ENCODE measurements at regions not wholly inside any gene's neighbourhood (a gene's known extent, or its start where the extent isn't known, plus 50 kb on each side); places are given as distances from the start of the nearest gene placed in this dataset.

DNA sequence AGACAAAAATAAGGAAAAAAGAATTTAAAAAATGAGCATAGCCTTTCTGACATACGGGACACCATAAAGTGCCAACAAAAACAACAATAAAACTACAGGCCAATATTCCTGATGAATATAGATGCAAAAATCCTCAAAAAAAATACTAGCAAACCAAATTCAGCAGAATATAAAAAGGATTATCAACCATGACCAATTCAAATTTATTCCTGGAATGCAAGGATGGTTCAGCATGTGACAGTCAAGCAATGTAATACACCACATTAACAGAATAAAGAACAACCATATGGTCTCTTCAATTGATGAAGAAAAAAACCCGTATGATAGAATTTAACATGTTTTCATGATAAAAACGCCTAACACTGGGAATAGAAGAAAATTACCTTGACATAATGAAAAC is 341.7 kb downstream of the PYDC2 start:
- no peak for DNase-seq (ENCODE audit: low read depth)
- H3K4me3 ChIP-seq (ENCODE audit: low read depth, low read length): no peak overlapping the region
- TF ChIP-seq, protein P1, sequence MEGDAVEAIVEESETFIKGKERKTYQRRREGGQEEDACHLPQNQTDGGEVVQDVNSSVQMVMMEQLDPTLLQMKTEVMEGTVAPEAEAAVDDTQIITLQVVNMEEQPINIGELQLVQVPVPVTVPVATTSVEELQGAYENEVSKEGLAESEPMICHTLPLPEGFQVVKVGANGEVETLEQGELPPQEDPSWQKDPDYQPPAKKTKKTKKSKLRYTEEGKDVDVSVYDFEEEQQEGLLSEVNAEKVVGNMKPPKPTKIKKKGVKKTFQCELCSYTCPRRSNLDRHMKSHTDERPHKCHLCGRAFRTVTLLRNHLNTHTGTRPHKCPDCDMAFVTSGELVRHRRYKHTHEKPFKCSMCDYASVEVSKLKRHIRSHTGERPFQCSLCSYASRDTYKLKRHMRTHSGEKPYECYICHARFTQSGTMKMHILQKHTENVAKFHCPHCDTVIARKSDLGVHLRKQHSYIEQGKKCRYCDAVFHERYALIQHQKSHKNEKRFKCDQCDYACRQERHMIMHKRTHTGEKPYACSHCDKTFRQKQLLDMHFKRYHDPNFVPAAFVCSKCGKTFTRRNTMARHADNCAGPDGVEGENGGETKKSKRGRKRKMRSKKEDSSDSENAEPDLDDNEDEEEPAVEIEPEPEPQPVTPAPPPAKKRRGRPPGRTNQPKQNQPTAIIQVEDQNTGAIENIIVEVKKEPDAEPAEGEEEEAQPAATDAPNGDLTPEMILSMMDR (IDR thresholded peaks at IDR 0.05; ENCODE audit: insufficient read depth, low read depth, low read length, missing control alignments): no peak

DNA sequence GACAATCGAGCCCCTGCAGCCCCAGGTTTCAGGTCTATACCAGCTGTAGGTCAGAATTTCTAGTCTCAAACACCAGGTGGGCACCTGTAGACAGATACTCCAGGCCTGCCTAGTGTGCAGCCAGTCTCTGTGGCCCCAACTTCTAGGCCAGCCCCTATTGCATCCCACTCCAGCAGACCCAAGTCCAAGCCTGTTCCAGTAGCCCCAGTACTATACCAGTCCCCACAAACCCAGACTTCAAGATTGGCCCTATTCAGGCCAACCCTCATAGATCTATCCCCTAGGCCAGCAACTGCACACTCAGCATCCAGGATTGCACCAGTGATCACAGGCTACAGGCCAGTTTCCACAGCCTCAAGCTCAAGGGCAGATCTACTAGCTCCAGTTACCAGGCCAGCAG is 344.0 kb downstream of the PYDC2 start:
- TF ChIP-seq, protein P1 (IDR thresholded peaks at IDR 0.05; ENCODE audit: insufficient read depth, low read depth, low read length, missing control alignments): no peak
- no peak for DNase-seq (ENCODE audit: low read depth)
- H3K4me3 ChIP-seq (ENCODE audit: low read depth, low read length): no peak overlapping the region

DNA sequence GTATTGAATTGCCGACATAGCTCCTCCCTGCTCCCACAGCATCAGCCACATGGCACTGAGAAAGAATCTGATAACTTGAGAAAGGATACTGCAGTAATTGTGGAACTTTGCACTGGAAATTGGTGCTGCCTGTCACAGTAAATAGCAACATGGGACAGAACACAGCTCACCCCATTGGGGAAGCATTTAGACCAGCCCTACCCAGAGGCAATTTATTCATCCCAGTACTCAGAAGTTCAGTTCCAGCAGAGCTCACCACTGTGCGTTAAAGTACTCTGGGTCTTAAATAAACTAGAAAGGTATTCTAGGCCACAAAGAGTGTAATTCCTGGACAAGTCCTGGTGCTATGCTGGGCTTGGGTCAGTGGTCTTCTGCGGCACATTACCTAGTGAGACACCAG is 347.1 kb downstream of the PYDC2 start:
- H3K4me3 ChIP-seq (ENCODE audit: low read depth, low read length): no peak overlapping the region
- DNase-seq (ENCODE audit: low read depth): no peak
- TF ChIP-seq, protein P1 (IDR thresholded peaks at IDR 0.05; ENCODE audit: insufficient read depth, low read depth, low read length, missing control alignments): no peak

DNA sequence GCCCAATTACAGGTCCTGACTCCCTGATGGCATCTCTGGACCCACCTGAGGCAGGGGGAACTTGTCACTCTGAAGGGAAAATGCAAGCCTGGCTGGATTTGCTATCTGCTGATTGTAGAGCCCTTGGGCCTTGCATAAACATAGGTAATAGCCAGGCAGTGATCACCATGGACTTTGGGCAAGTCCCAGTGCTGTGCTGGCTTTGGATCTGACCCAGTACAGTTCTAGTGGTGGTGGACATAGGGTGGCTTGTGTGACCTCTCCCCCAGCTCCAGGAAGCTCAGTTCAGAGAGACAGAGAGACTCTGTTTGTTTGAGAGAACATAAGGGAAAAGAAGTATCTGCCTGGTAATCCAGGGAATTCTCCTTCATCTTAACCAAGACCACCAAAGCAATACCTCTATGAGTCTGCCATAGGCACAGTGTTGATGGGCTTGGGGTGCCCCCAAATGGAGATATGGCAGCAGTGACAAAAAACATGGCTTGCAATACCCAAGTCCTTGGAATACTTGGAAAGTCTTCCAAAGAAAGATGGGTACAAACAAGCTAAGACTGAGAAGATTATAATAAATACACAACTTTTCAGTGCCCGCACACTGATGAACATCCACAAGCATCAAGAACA is 348.5 kb downstream of the PYDC2 start:
- DNase-seq (ENCODE audit: low read depth): no peak
- H3K4me3 ChIP-seq (ENCODE audit: low read depth, low read length): no peak overlapping the region
- TF ChIP-seq, protein P1 (IDR thresholded peaks at IDR 0.05; ENCODE audit: insufficient read depth, low read depth, low read length, missing control alignments): no peak

DNA sequence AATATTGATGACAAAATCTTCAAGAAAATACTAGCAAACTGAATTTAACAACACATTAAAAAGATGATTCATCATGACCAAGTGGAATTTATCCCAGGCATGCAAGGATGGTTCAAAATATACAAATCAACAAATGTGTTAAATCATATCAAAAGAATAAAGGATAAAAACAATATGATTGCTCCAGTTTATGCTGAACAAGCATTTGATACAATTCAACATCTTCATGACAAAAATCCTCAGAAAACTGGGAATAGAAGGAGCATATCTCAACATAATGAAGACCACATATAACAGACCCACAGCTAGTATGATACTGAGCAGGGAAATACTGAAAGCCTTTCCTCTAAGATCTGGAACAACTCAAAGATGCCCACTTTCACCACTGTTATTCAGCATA is 352.3 kb downstream of the PYDC2 start:
- no peak for DNase-seq (ENCODE audit: low read depth)
- TF ChIP-seq, protein P1 (IDR thresholded peaks at IDR 0.05; ENCODE audit: insufficient read depth, low read depth, low read length, missing control alignments): no peak
- H3K4me3 ChIP-seq (ENCODE audit: low read depth, low read length): no peak overlapping the region

DNA sequence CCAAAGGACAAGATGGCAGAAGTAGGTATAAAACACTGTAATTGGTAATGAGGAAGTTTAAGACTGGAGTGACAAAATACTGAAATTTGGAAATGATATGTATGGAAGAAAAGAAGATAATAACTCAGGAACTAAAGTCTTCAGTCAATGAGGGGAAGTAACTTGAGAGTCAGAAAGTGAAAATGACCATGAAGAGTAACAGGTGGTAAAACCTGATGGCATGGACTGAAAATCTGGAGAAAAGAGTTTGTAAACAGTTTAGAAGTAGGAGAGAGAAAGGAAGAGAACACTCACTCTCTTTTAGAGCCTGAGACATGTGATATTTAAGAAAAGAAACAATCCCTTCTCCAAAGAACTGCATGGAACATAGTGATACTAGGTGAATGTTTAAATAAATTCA is 387.9 kb downstream of the PYDC2 start:
- H3K4me3 ChIP-seq (ENCODE audit: low read depth, low read length): no peak overlapping the region
- TF ChIP-seq, protein P1 (IDR thresholded peaks at IDR 0.05; ENCODE audit: insufficient read depth, low read depth, low read length, missing control alignments): no peak
- no peak for DNase-seq (ENCODE audit: low read depth)

DNA sequence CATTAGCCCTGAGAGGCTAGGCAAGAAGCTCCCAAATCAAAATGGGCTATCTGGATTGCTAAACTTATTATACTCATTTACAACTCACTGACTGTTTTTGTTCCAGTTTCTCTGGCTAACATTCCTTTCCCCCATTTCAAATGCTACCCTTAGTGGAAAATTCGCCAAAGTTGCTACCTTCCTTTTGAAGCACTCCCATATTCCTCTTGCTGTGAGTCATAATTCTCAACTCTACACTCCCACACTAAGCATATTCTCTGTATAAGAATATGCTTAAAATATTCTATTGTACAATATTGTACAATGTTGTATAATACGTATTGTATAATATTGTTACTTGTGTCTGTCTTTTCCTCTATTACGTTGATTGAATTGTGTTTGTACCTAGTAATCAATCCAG is 398.6 kb downstream of the PYDC2 start:
- DNase-seq (ENCODE audit: low read depth): no peak
- TF ChIP-seq, protein P1 (IDR thresholded peaks at IDR 0.05; ENCODE audit: insufficient read depth, low read depth, low read length, missing control alignments): no peak
- H3K4me3 ChIP-seq (ENCODE audit: low read depth, low read length): no peak overlapping the region
